ENCODE measurements at regions not wholly inside any gene's neighbourhood (a gene's known extent, or its start where the extent isn't known, plus 50 kb on each side); places are given as distances from the start of the nearest gene placed in this dataset.

DNA sequence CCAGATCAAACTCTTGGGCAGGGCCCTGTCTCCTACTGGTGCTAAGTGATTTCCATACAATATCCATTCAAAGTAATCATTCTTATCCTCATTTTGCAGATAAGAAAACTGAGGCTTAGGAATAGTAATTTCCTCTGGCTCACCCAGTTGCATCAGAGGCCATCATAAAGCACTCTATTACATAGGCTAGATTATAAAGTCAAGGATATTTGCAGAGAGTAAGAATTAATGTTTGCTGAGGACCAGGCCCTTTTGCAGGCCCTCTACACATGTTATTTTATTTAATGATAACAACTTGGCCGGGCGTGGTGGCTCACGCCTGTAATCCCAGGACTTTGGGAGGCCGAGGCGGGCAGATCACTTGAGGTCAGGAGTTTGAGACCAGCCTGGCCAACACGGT lies 316.8 kb downstream of the ZNF674 start:
- Histone ChIP-seq H2AK5ac (ENCODE audit: low read depth, low read length) (no peak overlapping the region), H2BK5ac (ENCODE audit: low read depth, low read length, poor library complexity, severe bottlenecking) (no peak overlapping the region), H3K18ac (ENCODE audit: low read depth, low read length) (no peak overlapping the region), H3K79me1 (ENCODE audit: low read depth in 1 of 2, low read length in 2 of 2) (no peaks in the 10 kb centered on the region), H2AK9ac (replicated peaks; ENCODE audit: low read depth, low read length, poor library complexity) (no peak overlapping the region), H3K4me3 (ENCODE audit: insufficient read depth, low read depth, low read length) (no peak overlapping the region), H3K27me3 (ENCODE audit: control insufficient read depth, insufficient read depth, low read length) (peaks cover 3% of the 10 kb centered on the region; the same call in 1 of the 2 replicates), H4K8ac (ENCODE audit: low read depth in 2 of 2, low read length in 2 of 2) (no peak overlapping the region), H3K4ac (ENCODE audit: low read depth, low read length) (no peak overlapping the region), H3K14ac (replicated peaks; ENCODE audit: low read depth, low read length) (no peak overlapping the region), H3K27ac (ENCODE audit: insufficient read depth, low read length) (no peak overlapping the region), H4K5ac (ENCODE audit: low read depth, low read length) (no peak overlapping the region), H3K36me3 (ENCODE audit: control insufficient read depth, insufficient read depth, low read length) (no peaks in the 10 kb centered on the region), H4K91ac (ENCODE audit: insufficient read depth, low read depth, low read length) (no peak overlapping the region), H3K4me2 (ENCODE audit: low read depth, low read length) (no peak overlapping the region), H3K4me1 (ENCODE audit: control insufficient read depth, insufficient read depth, low read length) (no peaks in the 10 kb centered on the region), H2BK120ac (ENCODE audit: low read depth, low read length) (no peak overlapping the region), H3K9me3 (ENCODE audit: control insufficient read depth, insufficient read depth, low read length) (no peaks in the 10 kb centered on the region), H3K56ac (ENCODE audit: extremely low read depth, insufficient read depth, low read length) (no peak overlapping the region), H3K9me1 (ENCODE audit: insufficient read depth, low read length) (no peaks in the 10 kb centered on the region), H3K9ac (ENCODE audit: low read depth, low read length) (no peak overlapping the region), H3K23ac (ENCODE audit: low read depth, low read length) (no peak overlapping the region), H2AFZ (replicated peaks; ENCODE audit: low read length, poor library complexity) (no peak overlapping the region), H4K20me1 (ENCODE audit: insufficient read depth, low read length) (no peaks in the 10 kb centered on the region), H2BK20ac (ENCODE audit: low read depth, low read length) (no peak overlapping the region), H2BK15ac (ENCODE audit: low read depth, low read length) (no peak overlapping the region)
- no CpG with 5 or more reads among the region's 6 CpGs for WGBS, 2 experiments (ENCODE audit: extremely low coverage in 2 of 2, insufficient read length in 1 of 2)
- TF ChIP-seq MXI1 (IDR thresholded peaks at IDR 0.05; ENCODE audit: borderline replicate concordance, low read depth, low read length) (no peak), FOS (IDR thresholded peaks at IDR 0.05; ENCODE audit: low read depth, low read length) (no peak), CEBPB (IDR thresholded peaks at IDR 0.05; ENCODE audit: low read depth, low read length) (no peak), BHLHE40 (IDR thresholded peaks at IDR 0.05; ENCODE audit: low read depth, low read length) (no peak), POLR2A (IDR thresholded peaks at IDR 0.05; ENCODE audit: low read depth, low read length) (no peak)
- CTCF ChIA-PET, result no interaction called here
- ATAC-seq (ENCODE audit: low read depth), result no peak
- intact Hi-C loops (cut with micrococcal nuclease) (no loop called here), in situ Hi-C loops (cut with MboI; ENCODE audit: low sequenced_read_pairs) (no loop called here), dilution Hi-C loops (cut with HindIII; ENCODE audit: low sequenced_read_pairs, unreplicated experiment) (no loop called here)
- BruUV-seq (replicated peaks), result no TSS peak
- no peak for DNase-seq
- POLR2A ChIA-PET (ENCODE audit: unreplicated experiment), result no interaction called here

Data from IMR-90 (cell line).